ENCODE measurements at regions not wholly inside any gene's neighbourhood (a gene's known extent, or its start where the extent isn't known, plus 50 kb on each side); places are given as distances from the start of the nearest gene placed in this dataset.

DNA sequence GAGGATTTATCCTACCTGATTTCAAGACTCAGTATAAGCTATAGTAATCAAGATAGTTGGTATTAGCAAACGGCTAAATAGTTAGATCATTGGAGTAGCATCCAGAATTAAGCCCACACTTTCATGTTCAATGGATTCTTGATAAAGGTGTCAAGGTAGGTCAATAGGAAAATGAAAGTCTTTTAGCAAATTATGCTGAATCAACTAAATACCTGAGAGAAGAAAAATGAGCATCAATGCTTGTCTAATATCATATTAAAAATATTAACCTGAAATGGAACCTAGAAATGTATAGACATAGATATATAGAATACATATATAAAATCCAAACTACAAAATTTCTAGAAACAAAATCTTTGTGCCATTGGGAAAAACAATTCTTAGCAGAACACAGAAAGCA lies 685.6 kb downstream of the DTWD2 start (continued):
- no peak for TF ChIP-seq NR1H2 (CRISPR knock-in tag; IDR thresholded peaks at IDR 0.05)

DNA sequence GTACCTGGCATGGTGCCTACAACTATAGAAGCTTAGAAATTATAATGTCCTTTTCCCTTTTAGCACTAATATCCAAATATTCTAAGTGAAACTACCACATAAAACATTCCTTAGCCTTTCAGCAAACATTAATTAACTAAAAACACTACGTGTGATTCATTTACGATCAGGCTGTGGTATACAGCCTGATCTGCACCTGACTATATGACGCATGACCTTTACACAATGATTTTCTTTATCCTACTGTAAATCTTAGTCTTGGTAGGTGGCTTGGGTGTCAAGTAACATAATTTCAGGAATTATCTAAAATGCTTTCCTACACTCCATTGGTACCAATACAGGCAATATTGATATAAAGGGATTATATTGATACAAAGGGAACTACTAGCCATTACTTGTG lies 686.7 kb downstream of the DTWD2 start:
- DNase-seq (ENCODE audit: low spot score) (no peak), ATAC-seq (no peak)
- no peaks in the 10 kb centered on the region for H3K27me3 Mint-ChIP-seq (ENCODE audit: low read depth)
- TF ChIP-seq, protein P1, sequence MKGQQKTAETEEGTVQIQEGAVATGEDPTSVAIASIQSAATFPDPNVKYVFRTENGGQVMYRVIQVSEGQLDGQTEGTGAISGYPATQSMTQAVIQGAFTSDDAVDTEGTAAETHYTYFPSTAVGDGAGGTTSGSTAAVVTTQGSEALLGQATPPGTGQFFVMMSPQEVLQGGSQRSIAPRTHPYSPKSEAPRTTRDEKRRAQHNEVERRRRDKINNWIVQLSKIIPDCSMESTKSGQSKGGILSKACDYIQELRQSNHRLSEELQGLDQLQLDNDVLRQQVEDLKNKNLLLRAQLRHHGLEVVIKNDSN (CRISPR knock-in tag; IDR thresholded peaks at IDR 0.05) = no peak
- TF ChIP-seq NFATC4 (CRISPR knock-in tag; IDR thresholded peaks at IDR 0.05) = no peak
- TF ChIP-seq, protein P2, sequence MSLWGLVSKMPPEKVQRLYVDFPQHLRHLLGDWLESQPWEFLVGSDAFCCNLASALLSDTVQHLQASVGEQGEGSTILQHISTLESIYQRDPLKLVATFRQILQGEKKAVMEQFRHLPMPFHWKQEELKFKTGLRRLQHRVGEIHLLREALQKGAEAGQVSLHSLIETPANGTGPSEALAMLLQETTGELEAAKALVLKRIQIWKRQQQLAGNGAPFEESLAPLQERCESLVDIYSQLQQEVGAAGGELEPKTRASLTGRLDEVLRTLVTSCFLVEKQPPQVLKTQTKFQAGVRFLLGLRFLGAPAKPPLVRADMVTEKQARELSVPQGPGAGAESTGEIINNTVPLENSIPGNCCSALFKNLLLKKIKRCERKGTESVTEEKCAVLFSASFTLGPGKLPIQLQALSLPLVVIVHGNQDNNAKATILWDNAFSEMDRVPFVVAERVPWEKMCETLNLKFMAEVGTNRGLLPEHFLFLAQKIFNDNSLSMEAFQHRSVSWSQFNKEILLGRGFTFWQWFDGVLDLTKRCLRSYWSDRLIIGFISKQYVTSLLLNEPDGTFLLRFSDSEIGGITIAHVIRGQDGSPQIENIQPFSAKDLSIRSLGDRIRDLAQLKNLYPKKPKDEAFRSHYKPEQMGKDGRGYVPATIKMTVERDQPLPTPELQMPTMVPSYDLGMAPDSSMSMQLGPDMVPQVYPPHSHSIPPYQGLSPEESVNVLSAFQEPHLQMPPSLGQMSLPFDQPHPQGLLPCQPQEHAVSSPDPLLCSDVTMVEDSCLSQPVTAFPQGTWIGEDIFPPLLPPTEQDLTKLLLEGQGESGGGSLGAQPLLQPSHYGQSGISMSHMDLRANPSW (CRISPR knock-in tag; conservative IDR thresholded peaks at IDR 0.05; ENCODE audit: low read depth) = no peak
- H3K27ac Mint-ChIP-seq = no peak overlapping the region
- POLR2A ChIA-PET = no interaction called here
- H3K36me3 Mint-ChIP-seq = no peaks in the 10 kb centered on the region
- no peak overlapping the region for H3K4me3 Mint-ChIP-seq
- no peaks in the 10 kb centered on the region for H3K9me3 Mint-ChIP-seq
- no peaks in the 10 kb centered on the region for H3K4me1 Mint-ChIP-seq
- CTCF ChIA-PET = no interaction called here

DNA sequence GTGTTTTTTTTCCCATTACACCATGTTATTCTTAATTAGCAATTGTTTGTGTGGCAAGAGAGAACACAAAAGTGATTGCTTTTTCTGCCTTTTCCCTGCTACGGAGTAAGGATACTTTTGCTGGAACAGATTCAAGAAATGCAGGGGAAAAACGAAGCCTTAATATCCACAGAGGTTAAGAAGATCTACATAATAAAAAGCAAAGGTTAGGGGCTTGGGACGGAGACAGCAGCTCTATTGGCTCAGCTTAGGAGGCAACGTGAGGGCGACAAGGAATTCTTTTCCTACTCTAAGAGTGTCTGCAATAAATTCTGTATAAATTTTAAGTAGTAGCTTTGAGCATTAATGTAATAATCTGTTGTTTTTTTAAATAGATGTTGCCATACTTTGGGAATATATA lies 693.3 kb downstream of the DTWD2 start:
- H3K27me3 Mint-ChIP-seq (ENCODE audit: low read depth) = no peaks in the 10 kb centered on the region
- H3K36me3 Mint-ChIP-seq = no peaks in the 10 kb centered on the region
- H3K4me3 Mint-ChIP-seq = peak overlapping the region; percentile 32
- ATAC-seq (peak; percentile 91), DNase-seq (ENCODE audit: low spot score) (no peak)
- TF ChIP-seq ETV6 (CRISPR knock-in tag; IDR thresholded peaks at IDR 0.05) (no peak), ATF1 (CRISPR knock-in tag; IDR thresholded peaks at IDR 0.05) (no peak), JAZF1 (CRISPR knock-in tag; IDR thresholded peaks at IDR 0.05) (no peak), EMX1 (CRISPR knock-in tag; IDR thresholded peaks at IDR 0.05) (no peak), FOXJ3 (CRISPR knock-in tag; IDR thresholded peaks at IDR 0.05; ENCODE audit: borderline replicate concordance) (no peak)
- TF ChIP-seq, protein P3, sequence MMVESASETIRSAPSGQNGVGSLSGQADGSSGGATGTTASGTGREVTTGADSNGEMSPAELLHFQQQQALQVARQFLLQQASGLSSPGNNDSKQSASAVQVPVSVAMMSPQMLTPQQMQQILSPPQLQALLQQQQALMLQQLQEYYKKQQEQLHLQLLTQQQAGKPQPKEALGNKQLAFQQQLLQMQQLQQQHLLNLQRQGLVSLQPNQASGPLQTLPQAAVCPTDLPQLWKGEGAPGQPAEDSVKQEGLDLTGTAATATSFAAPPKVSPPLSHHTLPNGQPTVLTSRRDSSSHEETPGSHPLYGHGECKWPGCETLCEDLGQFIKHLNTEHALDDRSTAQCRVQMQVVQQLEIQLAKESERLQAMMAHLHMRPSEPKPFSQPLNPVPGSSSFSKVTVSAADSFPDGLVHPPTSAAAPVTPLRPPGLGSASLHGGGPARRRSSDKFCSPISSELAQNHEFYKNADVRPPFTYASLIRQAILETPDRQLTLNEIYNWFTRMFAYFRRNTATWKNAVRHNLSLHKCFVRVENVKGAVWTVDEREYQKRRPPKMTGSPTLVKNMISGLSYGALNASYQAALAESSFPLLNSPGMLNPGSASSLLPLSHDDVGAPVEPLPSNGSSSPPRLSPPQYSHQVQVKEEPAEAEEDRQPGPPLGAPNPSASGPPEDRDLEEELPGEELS (CRISPR knock-in tag; IDR thresholded peaks at IDR 0.05) = no peak
- no peak overlapping the region for H3K27ac Mint-ChIP-seq
- ChIA-PET POLR2A (no interaction called here), CTCF (no interaction called here)
- peaks cover 21% of the 10 kb centered on the region for H3K4me1 Mint-ChIP-seq
- H3K9me3 Mint-ChIP-seq = no peaks in the 10 kb centered on the region

DNA sequence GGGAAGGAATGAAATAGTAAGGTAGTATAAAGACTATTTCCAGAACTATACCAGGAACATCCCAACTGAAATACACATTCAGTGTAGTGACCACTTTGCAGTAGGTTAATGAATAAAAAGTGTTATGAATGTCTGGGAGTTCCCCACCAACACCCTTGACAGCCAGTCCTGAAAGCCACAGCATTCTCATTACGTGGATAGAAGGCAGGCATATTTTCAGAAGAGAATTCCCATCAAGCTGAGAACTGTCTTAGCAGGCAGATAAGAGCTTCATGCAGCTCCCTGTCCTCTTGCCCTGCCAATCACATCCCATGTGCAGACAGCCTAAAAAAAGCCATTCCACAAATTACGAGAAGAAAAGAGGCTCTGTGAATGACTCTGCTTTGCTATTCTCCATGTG lies 695.0 kb downstream of the DTWD2 start:
- ChIA-PET CTCF (interaction anchor here (0.6 kb wide), 1 partner anchor 122 kb away, joined by 3 read pairs; no protein-coding TSS in a partner anchor), POLR2A (no interaction called here)
- H3K36me3 Mint-ChIP-seq = no peaks in the 10 kb centered on the region
- TF ChIP-seq FOXJ3 (CRISPR knock-in tag; IDR thresholded peaks at IDR 0.05; ENCODE audit: borderline replicate concordance) (no peak), SMAD3 (CRISPR knock-in tag; IDR thresholded peaks at IDR 0.05; ENCODE audit: borderline replicate concordance) (no peak), ZNF121 (CRISPR knock-in tag; IDR thresholded peaks at IDR 0.05) (no peak), CBFB (CRISPR knock-in tag; IDR thresholded peaks at IDR 0.05; ENCODE audit: low read depth) (no peak), IRF2 (CRISPR knock-in tag; IDR thresholded peaks at IDR 0.05; ENCODE audit: borderline replicate concordance, low read depth) (no peak), ZNF396 (CRISPR knock-in tag; IDR thresholded peaks at IDR 0.05; ENCODE audit: borderline replicate concordance) (no peak), SMAD4 (CRISPR knock-in tag; IDR thresholded peaks at IDR 0.05) (no peak), TEAD1 (CRISPR knock-in tag; IDR thresholded peaks at IDR 0.05) (no peak), JUN (CRISPR knock-in tag; IDR thresholded peaks at IDR 0.05) (no peak), TCF7 (CRISPR knock-in tag; IDR thresholded peaks at IDR 0.05; ENCODE audit: low read depth) (no peak), FOXP1 (CRISPR knock-in tag; IDR thresholded peaks at IDR 0.05; ENCODE audit: borderline replicate concordance) (no peak), RELA (CRISPR knock-in tag; IDR thresholded peaks at IDR 0.05; ENCODE audit: borderline replicate concordance) (no peak)
- TF ChIP-seq, protein P4, sequence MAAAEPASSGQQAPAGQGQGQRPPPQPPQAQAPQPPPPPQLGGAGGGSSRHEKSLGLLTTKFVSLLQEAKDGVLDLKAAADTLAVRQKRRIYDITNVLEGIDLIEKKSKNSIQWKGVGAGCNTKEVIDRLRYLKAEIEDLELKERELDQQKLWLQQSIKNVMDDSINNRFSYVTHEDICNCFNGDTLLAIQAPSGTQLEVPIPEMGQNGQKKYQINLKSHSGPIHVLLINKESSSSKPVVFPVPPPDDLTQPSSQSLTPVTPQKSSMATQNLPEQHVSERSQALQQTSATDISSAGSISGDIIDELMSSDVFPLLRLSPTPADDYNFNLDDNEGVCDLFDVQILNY (CRISPR knock-in tag; IDR thresholded peaks at IDR 0.05) = no peak
- H3K4me3 Mint-ChIP-seq = no peak overlapping the region
- no peak overlapping the region for H3K27ac Mint-ChIP-seq
- no peak for DNase-seq (ENCODE audit: low spot score)
- ATAC-seq = no peak
- peaks cover 21% of the 10 kb centered on the region for H3K4me1 Mint-ChIP-seq
- H3K9me3 Mint-ChIP-seq = no peaks in the 10 kb centered on the region
- no peaks in the 10 kb centered on the region for H3K27me3 Mint-ChIP-seq (ENCODE audit: low read depth)
